ENCODE measurements at regions not wholly inside any gene's neighbourhood (a gene's known extent, or its start where the extent isn't known, plus 50 kb on each side); places are given as distances from the start of the nearest gene placed in this dataset.

DNA sequence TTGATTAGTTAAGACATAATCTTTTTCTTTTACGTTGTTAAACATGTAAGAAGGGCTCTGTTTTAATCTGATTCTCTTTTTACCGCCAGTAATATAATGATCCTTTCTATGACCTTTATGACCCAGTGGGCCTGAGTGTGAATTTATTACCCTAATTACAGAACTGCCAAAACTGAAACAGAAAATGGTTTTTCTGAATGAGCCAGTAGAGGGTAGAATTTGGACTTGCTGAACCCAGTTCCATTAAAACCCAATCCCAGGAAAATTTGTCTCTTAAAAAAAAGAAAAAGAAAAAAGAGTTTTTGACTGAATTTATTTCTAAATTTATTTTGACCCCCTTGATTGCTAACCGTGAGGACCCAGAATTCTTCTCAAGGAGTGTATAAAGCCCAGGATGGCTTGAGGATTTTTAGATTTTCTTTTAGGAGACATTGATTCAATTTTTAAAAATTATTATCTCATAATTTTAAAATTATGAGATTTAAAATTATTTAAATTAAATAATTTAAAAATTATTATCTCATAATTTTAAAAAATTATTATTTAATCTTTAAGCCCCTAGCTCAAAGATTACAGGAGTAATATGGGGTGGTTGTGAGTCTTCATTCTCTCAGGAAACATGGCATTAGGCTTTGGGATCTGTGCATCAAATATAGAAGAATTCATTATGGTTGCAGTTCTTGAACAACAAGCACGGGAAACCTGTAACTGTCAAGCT, 94.1 kb upstream of the GLIS3 start:
- Histone ChIP-seq H3K4me3 (ENCODE audit: low read length in 2 of 2) (no peak overlapping the region), H3K36me3 (ENCODE audit: control insufficient read depth in 2 of 2, insufficient read depth in 2 of 2, low read length in 1 of 2) (no peaks in the 10 kb centered on the region), H3K27me3 (ENCODE audit: control insufficient read depth in 2 of 2, insufficient read depth in 1 of 2, low read length in 1 of 2) (no peaks in the 10 kb centered on the region), H3K4me1 (ENCODE audit: control insufficient read depth in 2 of 2, insufficient read depth in 2 of 2, low read length in 2 of 2) (no peaks in the 10 kb centered on the region), H3K9me3 (ENCODE audit: control insufficient read depth in 2 of 2, insufficient read depth in 1 of 2, low read length in 1 of 2) (no peaks in the 10 kb centered on the region), H3K27ac (ENCODE audit: low read depth in 1 of 2, low read length in 1 of 2) (no peak overlapping the region)
- no peak for DNase-seq (ENCODE audit: low read depth in 6 of 9, low spot score in 9 of 9)
- 92% methylated on average over 4 of the region's 4 CpGs for WGBS

DNA sequence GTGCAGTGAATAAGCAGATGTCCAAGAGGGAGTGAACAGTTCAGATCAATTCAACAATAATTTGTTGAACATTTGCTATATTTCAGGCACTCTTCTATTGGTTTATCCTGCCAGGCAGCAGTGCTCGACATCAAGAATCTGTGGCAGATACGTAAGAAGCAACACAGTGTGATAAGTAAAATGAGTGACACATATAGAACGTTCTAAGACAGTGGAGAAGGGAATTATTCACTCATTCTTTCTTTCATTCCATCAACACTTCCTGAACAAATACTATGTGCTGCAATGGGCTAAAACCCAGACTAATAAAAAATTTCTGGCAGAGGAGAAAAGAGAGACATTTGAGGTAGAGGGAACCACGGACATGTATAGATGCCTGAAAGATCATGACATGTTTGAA, 89.9 kb upstream of the GLIS3 start:
- H3K27ac ChIP-seq (ENCODE audit: low read depth in 1 of 2, low read length in 1 of 2), result no peak overlapping the region
- H3K4me3 ChIP-seq (ENCODE audit: low read length in 2 of 2), result no peak overlapping the region
- DNase-seq (ENCODE audit: low read depth in 6 of 9, low spot score in 9 of 9), result no peak
- WGBS, result 88% methylated on average over 4 of the region's 4 CpGs
- no peaks in the 10 kb centered on the region for H3K27me3 ChIP-seq (ENCODE audit: control insufficient read depth in 2 of 2, insufficient read depth in 1 of 2, low read length in 1 of 2)
- no peaks in the 10 kb centered on the region for H3K36me3 ChIP-seq (ENCODE audit: control insufficient read depth in 2 of 2, insufficient read depth in 2 of 2, low read length in 1 of 2)
- no peaks in the 10 kb centered on the region for H3K9me3 ChIP-seq (ENCODE audit: control insufficient read depth in 2 of 2, insufficient read depth in 1 of 2, low read length in 1 of 2)
- H3K4me1 ChIP-seq (ENCODE audit: control insufficient read depth in 2 of 2, insufficient read depth in 2 of 2, low read length in 2 of 2), result no peaks in the 10 kb centered on the region

- H3K27ac ChIP-seq (ENCODE audit: low read depth in 1 of 2, low read length in 1 of 2), result no peak overlapping the region
- DNase-seq (ENCODE audit: low read depth in 6 of 9, low spot score in 9 of 9), result no peak
- H3K36me3 ChIP-seq (ENCODE audit: control insufficient read depth in 2 of 2, insufficient read depth in 2 of 2, low read length in 1 of 2), result no peaks in the 10 kb centered on the region
- no peaks in the 10 kb centered on the region for H3K27me3 ChIP-seq (ENCODE audit: control insufficient read depth in 2 of 2, insufficient read depth in 1 of 2, low read length in 1 of 2)
- no peaks in the 10 kb centered on the region for H3K9me3 ChIP-seq (ENCODE audit: control insufficient read depth in 2 of 2, insufficient read depth in 1 of 2, low read length in 1 of 2)
- no peaks in the 10 kb centered on the region for H3K4me1 ChIP-seq (ENCODE audit: control insufficient read depth in 2 of 2, insufficient read depth in 2 of 2, low read length in 2 of 2)
- H3K4me3 ChIP-seq (ENCODE audit: low read length in 2 of 2), result no peak overlapping the region
- WGBS, result 88% methylated on average over 5 of the region's 5 CpGs
These were observed 89.1 kb upstream of the GLIS3 start for GRCh38 chr9:4389003-4389402.

DNA sequence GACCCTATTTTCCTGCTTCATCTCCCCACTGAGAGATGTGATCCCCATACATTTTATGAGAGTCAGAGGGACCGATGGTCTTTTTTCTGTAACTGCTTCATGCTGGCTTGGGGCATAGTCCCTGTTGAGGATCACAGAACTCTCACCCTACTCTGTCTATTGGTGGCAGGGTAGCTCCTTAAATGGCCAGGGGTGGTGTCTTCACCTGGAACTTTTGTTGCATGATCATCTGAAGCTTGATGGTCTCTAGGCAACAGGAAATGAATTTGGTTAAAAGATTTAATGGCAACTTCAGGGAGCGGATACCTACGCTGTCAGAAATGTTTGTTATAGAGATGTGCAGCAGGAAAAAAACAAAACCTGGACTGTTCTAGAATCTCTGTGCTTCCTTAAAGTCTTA, 87.0 kb upstream of the GLIS3 start:
- Histone ChIP-seq H3K4me3 (ENCODE audit: low read length in 2 of 2) (no peak overlapping the region), H3K4me1 (ENCODE audit: control insufficient read depth in 2 of 2, insufficient read depth in 2 of 2, low read length in 2 of 2) (no peaks in the 10 kb centered on the region), H3K9me3 (ENCODE audit: control insufficient read depth in 2 of 2, insufficient read depth in 1 of 2, low read length in 1 of 2) (no peaks in the 10 kb centered on the region), H3K27ac (ENCODE audit: low read depth in 1 of 2, low read length in 1 of 2) (no peak overlapping the region), H3K36me3 (ENCODE audit: control insufficient read depth in 2 of 2, insufficient read depth in 2 of 2, low read length in 1 of 2) (no peaks in the 10 kb centered on the region), H3K27me3 (ENCODE audit: control insufficient read depth in 2 of 2, insufficient read depth in 1 of 2, low read length in 1 of 2) (no peaks in the 10 kb centered on the region)
- 96% methylated on average over 3 of the region's 3 CpGs for WGBS
- DNase-seq (ENCODE audit: low read depth in 6 of 9, low spot score in 9 of 9), result peak in 1 of 9 donors; percentile 28

GRCh38 chr9:4384750-4385149, 84.9 kb upstream of the GLIS3 start:
- Histone ChIP-seq H3K36me3 (ENCODE audit: control insufficient read depth in 2 of 2, insufficient read depth in 2 of 2, low read length in 1 of 2) (no peaks in the 10 kb centered on the region), H3K9me3 (ENCODE audit: control insufficient read depth in 2 of 2, insufficient read depth in 1 of 2, low read length in 1 of 2) (no peaks in the 10 kb centered on the region), H3K27me3 (ENCODE audit: control insufficient read depth in 2 of 2, insufficient read depth in 1 of 2, low read length in 1 of 2) (no peaks in the 10 kb centered on the region), H3K27ac (ENCODE audit: low read depth in 1 of 2, low read length in 1 of 2) (no peak overlapping the region), H3K4me1 (ENCODE audit: control insufficient read depth in 2 of 2, insufficient read depth in 2 of 2, low read length in 2 of 2) (no peaks in the 10 kb centered on the region), H3K4me3 (ENCODE audit: low read length in 2 of 2) (no peak overlapping the region)
- 89% methylated on average over 5 of the region's 5 CpGs for WGBS
- no peak for DNase-seq (ENCODE audit: low read depth in 6 of 9, low spot score in 9 of 9)

GRCh38 chr9:4382722-4383317, 83.0 kb upstream of the GLIS3 start:
- Histone ChIP-seq H3K9me3 (ENCODE audit: control insufficient read depth in 2 of 2, insufficient read depth in 1 of 2, low read length in 1 of 2) (no peaks in the 10 kb centered on the region), H3K4me3 (ENCODE audit: low read length in 2 of 2) (no peak overlapping the region), H3K27ac (ENCODE audit: low read depth in 1 of 2, low read length in 1 of 2) (no peak overlapping the region), H3K27me3 (ENCODE audit: control insufficient read depth in 2 of 2, insufficient read depth in 1 of 2, low read length in 1 of 2) (no peaks in the 10 kb centered on the region), H3K36me3 (ENCODE audit: control insufficient read depth in 2 of 2, insufficient read depth in 2 of 2, low read length in 1 of 2) (no peaks in the 10 kb centered on the region), H3K4me1 (ENCODE audit: control insufficient read depth in 2 of 2, insufficient read depth in 2 of 2, low read length in 2 of 2) (no peaks in the 10 kb centered on the region)
- DNase-seq (ENCODE audit: low read depth in 6 of 9, low spot score in 9 of 9), result peak in 4 of 9 donors; percentile 4 to 33 (median 12)
- WGBS, result 78% methylated on average over 4 of the region's 4 CpGs

DNA sequence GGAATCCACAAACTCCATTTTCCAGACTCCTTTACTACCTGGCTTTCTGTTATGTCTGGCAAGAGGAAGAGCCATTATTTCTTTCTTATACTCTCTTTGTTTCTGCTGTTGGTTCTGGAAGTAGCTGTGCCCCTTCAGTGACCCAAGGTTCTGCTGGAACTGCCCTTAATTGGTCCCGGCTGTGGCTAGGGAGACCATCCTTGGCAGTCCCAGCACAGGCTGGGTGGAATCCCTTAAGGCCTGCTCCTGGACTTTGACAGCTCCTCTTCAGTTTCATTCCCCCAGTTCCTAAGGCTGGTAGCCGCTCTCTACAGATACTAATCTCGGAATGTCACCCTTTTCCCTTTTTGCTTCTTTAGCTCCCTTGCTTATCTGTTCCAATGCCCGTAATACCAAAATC, 81.9 kb upstream of the GLIS3 start:
- no peak for DNase-seq (ENCODE audit: low read depth in 6 of 9, low spot score in 9 of 9)

DNA sequence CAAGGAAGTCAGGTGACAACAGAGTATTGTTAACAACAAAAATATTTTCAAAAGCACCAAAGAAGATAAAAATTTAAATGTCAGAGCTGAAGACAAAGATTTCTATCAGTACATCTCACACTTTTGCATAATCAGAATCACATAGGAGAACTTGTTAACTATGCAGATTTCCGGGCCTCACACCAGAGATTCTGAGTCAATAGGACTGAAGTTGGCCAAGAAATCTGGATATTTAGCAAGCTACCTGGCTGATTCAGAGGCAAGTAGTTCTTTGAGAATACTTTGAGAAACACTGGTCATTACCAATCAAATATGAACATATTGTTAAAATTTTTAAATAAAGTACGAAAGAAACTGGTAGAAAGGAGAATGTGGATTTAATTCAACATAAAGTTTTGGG, 80.5 kb upstream of the GLIS3 start:
- no peaks in the 10 kb centered on the region for H3K4me1 ChIP-seq (ENCODE audit: control insufficient read depth in 2 of 2, insufficient read depth in 2 of 2, low read length in 2 of 2)
- 91% methylated on average over 2 of the region's 2 CpGs for WGBS
- H3K4me3 ChIP-seq (ENCODE audit: low read length in 2 of 2), result no peak overlapping the region
- H3K27ac ChIP-seq (ENCODE audit: low read depth in 1 of 2, low read length in 1 of 2), result no peak overlapping the region
- H3K27me3 ChIP-seq (ENCODE audit: control insufficient read depth in 2 of 2, insufficient read depth in 1 of 2, low read length in 1 of 2), result peaks cover 0 to 2% of the 10 kb centered on the region in 2 donors
- no peaks in the 10 kb centered on the region for H3K36me3 ChIP-seq (ENCODE audit: control insufficient read depth in 2 of 2, insufficient read depth in 2 of 2, low read length in 1 of 2)
- H3K9me3 ChIP-seq (ENCODE audit: control insufficient read depth in 2 of 2, insufficient read depth in 1 of 2, low read length in 1 of 2), result no peaks in the 10 kb centered on the region
- DNase-seq (ENCODE audit: low read depth in 6 of 9, low spot score in 9 of 9), result no peak

More for the DNA sequence above, 81.9 kb upstream of the GLIS3 start:
- Histone ChIP-seq H3K4me3 (ENCODE audit: low read length in 2 of 2) (no peak overlapping the region), H3K27ac (ENCODE audit: low read depth in 1 of 2, low read length in 1 of 2) (no peak overlapping the region), H3K27me3 (ENCODE audit: control insufficient read depth in 2 of 2, insufficient read depth in 1 of 2, low read length in 1 of 2) (peaks cover 0 to 1% of the 10 kb centered on the region in 2 donors), H3K4me1 (ENCODE audit: control insufficient read depth in 2 of 2, insufficient read depth in 2 of 2, low read length in 2 of 2) (no peaks in the 10 kb centered on the region), H3K9me3 (ENCODE audit: control insufficient read depth in 2 of 2, insufficient read depth in 1 of 2, low read length in 1 of 2) (no peaks in the 10 kb centered on the region), H3K36me3 (ENCODE audit: control insufficient read depth in 2 of 2, insufficient read depth in 2 of 2, low read length in 1 of 2) (no peaks in the 10 kb centered on the region)
- 93% methylated on average over 4 of the region's 4 CpGs for WGBS

DNA sequence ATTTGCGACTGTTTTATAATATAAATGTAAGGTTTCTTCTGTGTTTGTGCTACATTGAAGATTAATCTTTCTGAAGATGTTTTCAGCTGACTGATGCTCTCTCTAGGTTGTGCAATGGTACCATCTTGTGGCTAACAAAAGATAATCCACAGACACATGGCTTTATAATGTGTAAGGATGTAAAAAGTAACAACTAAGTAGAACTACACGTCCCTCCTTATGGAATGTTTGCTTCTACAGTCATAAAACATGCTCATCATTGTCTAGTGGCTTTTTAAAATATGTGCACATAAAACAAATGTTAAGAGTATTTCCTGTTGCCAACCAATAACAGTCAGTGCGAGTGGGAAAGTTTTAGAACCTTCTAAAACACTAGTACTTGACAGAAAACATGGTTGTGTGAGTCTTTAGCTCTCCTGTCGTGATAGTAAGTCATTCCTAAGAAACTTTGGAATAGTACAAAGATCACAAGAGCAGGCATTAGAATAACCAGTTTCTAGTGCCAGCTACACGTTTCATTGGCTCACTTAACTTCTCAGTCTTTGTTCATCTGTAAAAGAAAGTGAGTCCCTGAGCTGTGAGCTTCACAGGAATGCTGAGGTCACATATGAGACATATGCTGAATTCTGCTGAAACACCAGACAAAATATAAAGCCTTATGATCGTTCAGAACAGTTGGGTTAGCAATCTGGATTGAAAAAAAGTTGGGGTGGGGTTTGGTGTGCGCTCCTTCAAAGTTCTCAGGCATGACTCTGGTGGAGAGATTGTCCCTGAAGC, 75.7 kb upstream of the GLIS3 start:
- H3K27me3 ChIP-seq (ENCODE audit: control insufficient read depth in 2 of 2, insufficient read depth in 1 of 2, low read length in 1 of 2), result peaks cover 0 to 2% of the 10 kb centered on the region in 2 donors
- no peaks in the 10 kb centered on the region for H3K9me3 ChIP-seq (ENCODE audit: control insufficient read depth in 2 of 2, insufficient read depth in 1 of 2, low read length in 1 of 2)
- no peaks in the 10 kb centered on the region for H3K4me1 ChIP-seq (ENCODE audit: control insufficient read depth in 2 of 2, insufficient read depth in 2 of 2, low read length in 2 of 2)
- H3K27ac ChIP-seq (ENCODE audit: low read depth in 1 of 2, low read length in 1 of 2), result no peak overlapping the region
- 63% methylated on average over 7 of the region's 7 CpGs for WGBS
- peak in 2 of 9 donors; percentile 5 to 18 for DNase-seq (ENCODE audit: low read depth in 6 of 9, low spot score in 9 of 9)
- no peak overlapping the region for H3K4me3 ChIP-seq (ENCODE audit: low read length in 2 of 2)
- H3K36me3 ChIP-seq (ENCODE audit: control insufficient read depth in 2 of 2, insufficient read depth in 2 of 2, low read length in 1 of 2), result no peaks in the 10 kb centered on the region
